Activated CD8-positive, alpha-beta T cell treated with anti-CD3 and anti-CD28 coated beads for 36 hours (primary cell): ENCODE measurements at regions not wholly inside any gene's neighbourhood (a gene's known extent, or its start where the extent isn't known, plus 50 kb on each side); places are given as distances from the start of the nearest gene placed in this dataset.

Experiments
- ATAC-seq: fragments of 200-7000 bp; cut with Tn5 transposase; one replicate; pipeline ENCODE4 v1.10.0; 2021; ENCODE audit warnings: mild to moderate bottlenecking, moderate library complexity
- CTCF ChIA-PET: fragments of 350-600 bp; sonication (Branson Sonifier 250); formaldehyde crosslinking; loops from one replicate; lab custom pipeline; 2021; ENCODE audit warnings: antibody characterized with exemption; lab: Charles Lee
- POLR2A ChIA-PET: fragments of 350-600 bp; sonication (Branson Sonifier 250); formaldehyde crosslinking; loops from one replicate; lab custom pipeline; 2021; ENCODE audit warnings: antibody characterized with exemption; lab: Charles Lee
- DNase-seq: peaks from one replicate; pipeline ENCODE4 v3.0.0-alpha.2; 2020
- H3K27ac Mint-ChIP-seq: one replicate; pipeline ENCODE4 v1.8.0; 2021; ENCODE audit warnings: mild to moderate bottlenecking, mixed read lengths
- H3K27me3 Mint-ChIP-seq: one replicate; pipeline ENCODE4 v1.8.0; 2021; ENCODE audit warnings: mixed read lengths
- H3K36me3 Mint-ChIP-seq: one replicate; pipeline ENCODE4 v1.8.0; 2021; ENCODE audit warnings: low read depth, mixed read lengths
- H3K4me1 Mint-ChIP-seq: one replicate; pipeline ENCODE4 v1.8.0; 2021; ENCODE audit warnings: low read depth, mixed read lengths
- H3K4me3 Mint-ChIP-seq: one replicate; pipeline ENCODE4 v1.8.0; 2021; ENCODE audit warnings: mild to moderate bottlenecking, moderate library complexity, mixed read lengths
- H3K9me3 Mint-ChIP-seq: one replicate; pipeline ENCODE4 v1.8.0; 2021; ENCODE audit warnings: mixed read lengths
- intact Hi-C: fragments of 100-400 bp; cut with micrococcal nuclease; formaldehyde crosslinking; loops from one replicate; pipeline ENCODE4 v1.10.0; 2022
- TF ChIP-seq, protein P1 (sequence below): fragments of 200-600 bp; IDR thresholded peaks from one replicate; pipeline ENCODE4 v1.8.0; 2022; ENCODE audit warnings: antibody characterized with exemption, mild to moderate bottlenecking

DNA sequence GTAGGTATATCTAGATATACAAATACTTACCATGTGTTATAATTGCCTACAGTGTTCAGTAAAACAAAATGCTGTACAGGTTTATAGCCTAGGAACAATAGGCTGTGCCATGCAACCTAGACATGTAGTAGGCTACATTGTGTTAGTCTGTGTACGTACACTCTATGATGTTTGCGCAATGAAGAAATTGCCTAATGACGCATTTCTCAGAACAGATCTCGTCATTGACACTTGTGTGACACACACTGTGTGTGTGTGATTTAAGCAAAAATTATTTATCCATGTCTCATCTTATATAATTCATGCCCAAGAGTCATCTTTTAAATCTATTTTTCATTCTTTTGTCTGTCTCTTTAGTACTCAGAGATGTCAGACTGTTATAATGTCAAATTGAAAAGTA lies 1888.8 kb upstream of the PCDH20 start:
- H3K27ac Mint-ChIP-seq = no peak overlapping the region
- TF ChIP-seq, protein P1, sequence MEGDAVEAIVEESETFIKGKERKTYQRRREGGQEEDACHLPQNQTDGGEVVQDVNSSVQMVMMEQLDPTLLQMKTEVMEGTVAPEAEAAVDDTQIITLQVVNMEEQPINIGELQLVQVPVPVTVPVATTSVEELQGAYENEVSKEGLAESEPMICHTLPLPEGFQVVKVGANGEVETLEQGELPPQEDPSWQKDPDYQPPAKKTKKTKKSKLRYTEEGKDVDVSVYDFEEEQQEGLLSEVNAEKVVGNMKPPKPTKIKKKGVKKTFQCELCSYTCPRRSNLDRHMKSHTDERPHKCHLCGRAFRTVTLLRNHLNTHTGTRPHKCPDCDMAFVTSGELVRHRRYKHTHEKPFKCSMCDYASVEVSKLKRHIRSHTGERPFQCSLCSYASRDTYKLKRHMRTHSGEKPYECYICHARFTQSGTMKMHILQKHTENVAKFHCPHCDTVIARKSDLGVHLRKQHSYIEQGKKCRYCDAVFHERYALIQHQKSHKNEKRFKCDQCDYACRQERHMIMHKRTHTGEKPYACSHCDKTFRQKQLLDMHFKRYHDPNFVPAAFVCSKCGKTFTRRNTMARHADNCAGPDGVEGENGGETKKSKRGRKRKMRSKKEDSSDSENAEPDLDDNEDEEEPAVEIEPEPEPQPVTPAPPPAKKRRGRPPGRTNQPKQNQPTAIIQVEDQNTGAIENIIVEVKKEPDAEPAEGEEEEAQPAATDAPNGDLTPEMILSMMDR = no peak
- intact Hi-C loops = no loop called here
- ChIA-PET POLR2A (no interaction called here), CTCF (no interaction called here)
- no peaks in the 10 kb centered on the region for H3K27me3 Mint-ChIP-seq
- H3K36me3 Mint-ChIP-seq = no peaks in the 10 kb centered on the region
- H3K4me3 Mint-ChIP-seq = no peak overlapping the region
- H3K4me1 Mint-ChIP-seq = no peaks in the 10 kb centered on the region
- DNase-seq (no peak), ATAC-seq (no peak)
- H3K9me3 Mint-ChIP-seq = peaks cover 6% of the 10 kb centered on the region

GRCh38 chr13:63299866-63300394 lies 1884.3 kb upstream of the PCDH20 start:
- Mint-ChIP-seq H3K4me3 (no peak overlapping the region), H3K9me3 (peaks cover 3% of the 10 kb centered on the region), H3K4me1 (no peaks in the 10 kb centered on the region), H3K27ac (no peak overlapping the region), H3K36me3 (no peaks in the 10 kb centered on the region), H3K27me3 (no peaks in the 10 kb centered on the region)
- POLR2A ChIA-PET = no interaction called here
- CTCF ChIA-PET = no interaction called here
- DNase-seq = no peak
- ATAC-seq = no peak
- TF ChIP-seq, protein P1 = no peak
- intact Hi-C loops = no loop called here

GRCh38 chr13:63297163-63297562 lies 1881.5 kb upstream of the PCDH20 start:
- TF ChIP-seq, protein P1 = no peak
- ATAC-seq (no peak), DNase-seq (no peak)
- POLR2A ChIA-PET = no interaction called here
- Mint-ChIP-seq H3K27ac (no peak overlapping the region), H3K9me3 (peaks cover 3% of the 10 kb centered on the region), H3K4me1 (no peaks in the 10 kb centered on the region), H3K36me3 (no peaks in the 10 kb centered on the region), H3K27me3 (no peaks in the 10 kb centered on the region), H3K4me3 (no peak overlapping the region)
- intact Hi-C loops = no loop called here
- CTCF ChIA-PET = no interaction called here

DNA sequence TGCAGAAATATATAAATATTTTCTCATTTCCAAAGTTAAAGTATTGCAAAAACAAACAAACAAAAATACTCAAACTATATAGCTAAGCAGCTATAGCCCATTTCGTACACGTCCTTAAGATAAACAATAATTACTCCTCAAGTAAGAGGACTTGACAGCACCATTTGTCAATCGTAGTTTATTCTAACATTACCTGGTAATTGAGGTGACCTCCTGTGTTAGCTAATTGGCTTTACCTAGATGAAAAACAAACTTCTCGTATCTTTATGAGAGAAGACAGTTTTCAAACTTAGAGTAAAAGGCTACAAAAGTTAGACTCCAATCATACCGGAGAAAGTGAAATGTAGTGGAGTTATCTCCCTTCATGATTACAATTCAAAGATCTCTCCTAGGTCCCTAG lies 1876.1 kb upstream of the PCDH20 start:
- DNase-seq = no peak
- no peak for ATAC-seq
- no peaks in the 10 kb centered on the region for H3K4me1 Mint-ChIP-seq
- TF ChIP-seq, protein P1 = no peak
- H3K36me3 Mint-ChIP-seq = no peaks in the 10 kb centered on the region
- ChIA-PET CTCF (no interaction called here), POLR2A (no interaction called here)
- no peak overlapping the region for H3K4me3 Mint-ChIP-seq
- H3K27me3 Mint-ChIP-seq = no peaks in the 10 kb centered on the region
- peaks cover 4% of the 10 kb centered on the region for H3K9me3 Mint-ChIP-seq
- H3K27ac Mint-ChIP-seq = no peak overlapping the region
- intact Hi-C loops = no loop called here

DNA sequence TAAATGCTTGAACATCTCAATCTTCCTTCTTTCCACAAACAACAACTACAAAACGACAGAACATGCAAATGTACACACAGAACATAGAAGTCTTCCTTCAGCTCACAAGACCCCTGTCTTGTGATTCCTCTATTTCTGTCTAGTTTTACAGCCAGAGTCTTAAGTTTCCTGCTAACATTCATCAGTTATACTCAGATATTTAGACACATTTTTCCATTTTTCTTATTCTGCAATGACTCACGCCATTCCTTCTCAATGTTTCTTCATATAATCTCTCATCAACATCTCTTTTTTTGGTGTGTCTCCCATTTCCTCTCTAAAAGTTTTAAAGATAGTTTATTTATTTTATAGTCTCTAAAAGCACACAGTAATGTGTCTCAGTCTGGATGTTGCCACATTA lies 1872.9 kb upstream of the PCDH20 start:
- DNase-seq (no peak), ATAC-seq (no peak)
- CTCF ChIA-PET = no interaction called here
- Mint-ChIP-seq H3K4me3 (no peak overlapping the region), H3K27me3 (no peaks in the 10 kb centered on the region), H3K27ac (no peak overlapping the region), H3K9me3 (peaks cover 16% of the 10 kb centered on the region), H3K4me1 (no peaks in the 10 kb centered on the region), H3K36me3 (no peaks in the 10 kb centered on the region)
- TF ChIP-seq, protein P1 = no peak
- intact Hi-C loops = no loop called here
- POLR2A ChIA-PET = no interaction called here
